A549 (cell line): ENCODE measurements at regions not wholly inside any gene's neighbourhood (a gene's known extent, or its start where the extent isn't known, plus 50 kb on each side); places are given as distances from the start of the nearest gene placed in this dataset.

Experiments used
- ATAC-seq, 2 experiments: fragments of 200-7000 bp in 1 of 2; fragments of >200 bp in 1 of 2; cut with Nextera tagmentation in 1 of 2; cut with Tn5 transposase in 1 of 2; 3 replicates each; pipeline versions ENCODE4 v1.8.0 to v1.9.1; 2018 to 2020; ENCODE audit warnings: mild to moderate bottlenecking in 1 of 2, moderate library complexity in 1 of 2
- CTCF ChIA-PET: fragments of 300-600 bp; sonication (Branson Sonifier 250); formaldehyde crosslinking; extraction: SDS; loops from one replicate; lab custom pipeline; 2021; ENCODE audit warnings: antibody characterized with exemption, inconsistent platforms; lab: Yijun Ruan, JAX
- POLR2A ChIA-PET: fragments of 350-600 bp; formaldehyde crosslinking; extraction: SDS; loops from one replicate; lab custom pipeline; 2021; ENCODE audit warnings: antibody characterized with exemption, inconsistent platforms; lab: Yijun Ruan, JAX
- DNase-seq, 2 experiments: peaks; one replicate each; pipeline versions ENCODE4 v3.0.0 to v3.0.0-alpha.2; 2011 to 2016; ENCODE audit warnings: low read depth in 1 of 2, low spot score in 1 of 2
- FAIRE-seq: peaks from 2 replicates; lab custom pipeline; 2011; peaks lifted over from hg19 to GRCh38; lab: Jason Lieb, UNC
- H3K27ac ChIP-seq, 2 experiments: fragments of >200 bp; sonication (Bioruptor Twin); formaldehyde crosslinking; 3 replicates each; pipeline ENCODE4 v1.5.1; 2016 to 2017
- H3K4me1 ChIP-seq: fragments of >200 bp; sonication (Bioruptor Twin); formaldehyde crosslinking; 3 replicates; pipeline ENCODE4 v1.6.1; 2016
- H3K4me2 ChIP-seq: fragments of >200 bp; sonication (Bioruptor Twin); formaldehyde crosslinking; 3 replicates; pipeline ENCODE4 v1.6.1; 2016
- H3K4me3 ChIP-seq: fragments of >200 bp; sonication (Bioruptor Twin); formaldehyde crosslinking; 3 replicates; pipeline ENCODE4 v1.5.1; 2016
- H3K9me3 ChIP-seq: fragments of >200 bp; sonication (Bioruptor Twin); formaldehyde crosslinking; 3 replicates; pipeline ENCODE4 v1.6.1; 2016
- BHLHE40 ChIP-seq: IDR thresholded peaks from 2 replicates; pipeline ENCODE4 v1.6.1; 2012; ENCODE audit warnings: low read depth, low read length, inconsistent platforms
- CEBPB ChIP-seq, 2 experiments: fragments of >200 bp in 1 of 2; sonication (Bioruptor Twin) in 1 of 2; formaldehyde crosslinking in 1 of 2; IDR thresholded peaks; 2 replicates each; pipeline ENCODE4 v1.6.1; 2012 to 2016
- EHF ChIP-seq: fragments of 250-450 bp; sonication (Bioruptor Pico); IDR thresholded peaks from 2 replicates; pipeline ENCODE4 v1.5.0; 2020; ENCODE audit warnings: mild to moderate bottlenecking
- EHMT2 ChIP-seq: fragments of 200-600 bp; sonication (generic); IDR thresholded peaks from 2 replicates; pipeline ENCODE4 v1.6.1; 2016; ENCODE audit warnings: antibody characterized with exemption, low read depth, mild to moderate bottlenecking, moderate library complexity
- ESRRA ChIP-seq: fragments of 150-350 bp; IDR thresholded peaks from 2 replicates; pipeline ENCODE4 v1.6.1; 2014; ENCODE audit warnings: mild to moderate bottlenecking, low read length, borderline replicate concordance
- FOSB ChIP-seq: fragments of 250-450 bp; sonication (Bioruptor Pico); IDR thresholded peaks from 2 replicates; pipeline ENCODE4 v1.5.0; 2020; ENCODE audit warnings: mild to moderate bottlenecking, moderate library complexity
- GATA3 ChIP-seq: IDR thresholded peaks from 2 replicates; pipeline ENCODE4 v1.6.1; 2012; ENCODE audit warnings: borderline replicate concordance
- HDAC2 ChIP-seq: fragments of 200-600 bp; sonication (generic); IDR thresholded peaks from 2 replicates; pipeline ENCODE4 v1.6.1; 2016
- HEYL ChIP-seq: fragments of 250-450 bp; sonication (Bioruptor Pico); IDR thresholded peaks from 2 replicates; pipeline ENCODE4 v1.8.0; 2021; ENCODE audit warnings: mild to moderate bottlenecking, moderate library complexity
- HOXB5 ChIP-seq: fragments of 250-450 bp; sonication (Bioruptor Pico); IDR thresholded peaks from 2 replicates; pipeline ENCODE4 v1.5.0; 2020; ENCODE audit warnings: mild to moderate bottlenecking, moderate library complexity
- KDM1A ChIP-seq: fragments of 200-600 bp; sonication (generic); IDR thresholded peaks from 2 replicates; pipeline ENCODE4 v1.6.1; 2016; ENCODE audit warnings: low read depth, mild to moderate bottlenecking
- MYC ChIP-seq: IDR thresholded peaks from 2 replicates; pipeline ENCODE4 v1.6.1; 2012; ENCODE audit warnings: mild to moderate bottlenecking, inconsistent platforms, low read length, improper control_type of control experiment, borderline replicate concordance
- NPAS2 ChIP-seq: fragments of 250-450 bp; sonication (Bioruptor Pico); IDR thresholded peaks from 2 replicates; pipeline ENCODE4 v1.8.0; 2022; ENCODE audit warnings: mild to moderate bottlenecking, moderate library complexity, borderline replicate concordance
- NR3C1 ChIP-seq: fragments of >200 bp; sonication (Bioruptor Twin); formaldehyde crosslinking; IDR thresholded peaks from 3 replicates; pipeline ENCODE4 v1.6.1; 2017
- POLR2A ChIP-seq: IDR thresholded peaks from 2 replicates; pipeline ENCODE4 v1.6.1; 2012; ENCODE audit warnings: mild to moderate bottlenecking, low read length
- RARB ChIP-seq: fragments of 250-450 bp; sonication (Bioruptor Pico); IDR thresholded peaks from 2 replicates; pipeline ENCODE4 v1.8.0; 2021; ENCODE audit warnings: mild to moderate bottlenecking, moderate library complexity
- RNF2 ChIP-seq: fragments of 200-600 bp; sonication (generic); IDR thresholded peaks from 2 replicates; pipeline ENCODE4 v1.6.1; 2016; ENCODE audit warnings: low read depth, mild to moderate bottlenecking, antibody characterized with exemption, moderate library complexity, borderline replicate concordance
- ZFP36 ChIP-seq: fragments of 450-650 bp; IDR thresholded peaks from 2 replicates; pipeline ENCODE4 v1.6.1; 2014; ENCODE audit warnings: borderline replicate concordance; ENCODE audit not compliant: partially characterized antibody
- WGBS: methylation state at CpG from one replicate; pipeline ENCODE4 v1.1.6; 2017; ENCODE audit errors: missing lambda C conversion rate; 5-methylcytosine and 5-hydroxymethylcytosine counted together
- TF ChIP-seq, protein P1 (sequence below): fragments of 150-350 bp; IDR thresholded peaks from 2 replicates; pipeline ENCODE4 v1.6.1; 2014; ENCODE audit warnings: low read depth, mild to moderate bottlenecking, low read length
- TF ChIP-seq, protein P2 (sequence below): IDR thresholded peaks from 2 replicates; pipeline ENCODE4 v1.6.1; 2012
- TF ChIP-seq, protein P3 (sequence below): IDR thresholded peaks from 2 replicates; pipeline ENCODE4 v1.6.1; 2012; ENCODE audit warnings: low read depth, borderline replicate concordance
- TF ChIP-seq, protein P4 (sequence below): fragments of >200 bp; sonication (Bioruptor Twin); formaldehyde crosslinking; IDR thresholded peaks from 3 replicates; pipeline ENCODE4 v1.6.1; 2016
- TF ChIP-seq, protein P5 (sequence below): fragments of 200-600 bp; sonication (generic); IDR thresholded peaks from 2 replicates; pipeline ENCODE4 v1.6.1; 2016; ENCODE audit warnings: antibody characterized with exemption, mild to moderate bottlenecking, moderate library complexity

DNA sequence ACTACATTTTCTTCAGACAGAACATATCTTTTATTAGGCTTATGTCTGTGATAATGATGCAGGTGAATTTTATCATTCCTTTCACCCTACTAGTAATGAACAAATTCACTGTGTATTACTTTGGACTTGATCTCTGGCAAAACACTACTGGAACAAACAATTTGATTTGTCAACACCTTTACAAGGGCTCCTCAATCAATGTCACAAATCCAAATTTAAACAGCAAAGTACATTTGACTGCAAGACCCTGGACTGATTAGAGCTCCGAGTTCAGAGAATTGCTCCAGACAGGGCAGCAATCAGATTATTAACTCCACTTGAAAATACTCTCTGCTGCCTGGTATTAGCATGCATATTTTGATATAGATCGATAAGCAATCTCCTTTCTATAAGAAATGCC lies 547.6 kb upstream of the SALL1 start:
- 6% methylated on average over 2 of the region's 2 CpGs for WGBS
- Histone ChIP-seq H3K4me2 (no peak overlapping the region), H3K27ac (no peak overlapping the region), H3K9me3 (no peaks in the 10 kb centered on the region; the same call in 1 of the 3 replicates), H3K4me1 (0 out of 3 replicates have a peak, but pooled peaks cover 4% of the 10 kb centered on the region), H3K4me3 (no peak overlapping the region)
- TF ChIP-seq HOXB5 (CRISPR knock-in tag) (no peak), HEYL (no peak), NPAS2 (CRISPR knock-in tag) (no peak), ESRRA (no peak), EHMT2 (no peak), MYC (no peak), NR3C1 (no peak), CEBPB (IDR thresholded peaks at IDR 0.05) (no peak), ZFP36 (no peak), EHF (CRISPR knock-in tag) (no peak), KDM1A (no peak), RNF2 (no peak), HDAC2 (no peak), POLR2A (no peak), BHLHE40 (no peak), FOSB (CRISPR knock-in tag) (no peak)
- TF ChIP-seq, protein P1, sequence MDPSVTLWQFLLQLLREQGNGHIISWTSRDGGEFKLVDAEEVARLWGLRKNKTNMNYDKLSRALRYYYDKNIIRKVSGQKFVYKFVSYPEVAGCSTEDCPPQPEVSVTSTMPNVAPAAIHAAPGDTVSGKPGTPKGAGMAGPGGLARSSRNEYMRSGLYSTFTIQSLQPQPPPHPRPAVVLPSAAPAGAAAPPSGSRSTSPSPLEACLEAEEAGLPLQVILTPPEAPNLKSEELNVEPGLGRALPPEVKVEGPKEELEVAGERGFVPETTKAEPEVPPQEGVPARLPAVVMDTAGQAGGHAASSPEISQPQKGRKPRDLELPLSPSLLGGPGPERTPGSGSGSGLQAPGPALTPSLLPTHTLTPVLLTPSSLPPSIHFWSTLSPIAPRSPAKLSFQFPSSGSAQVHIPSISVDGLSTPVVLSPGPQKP, result no peak
- TF ChIP-seq, protein P2, sequence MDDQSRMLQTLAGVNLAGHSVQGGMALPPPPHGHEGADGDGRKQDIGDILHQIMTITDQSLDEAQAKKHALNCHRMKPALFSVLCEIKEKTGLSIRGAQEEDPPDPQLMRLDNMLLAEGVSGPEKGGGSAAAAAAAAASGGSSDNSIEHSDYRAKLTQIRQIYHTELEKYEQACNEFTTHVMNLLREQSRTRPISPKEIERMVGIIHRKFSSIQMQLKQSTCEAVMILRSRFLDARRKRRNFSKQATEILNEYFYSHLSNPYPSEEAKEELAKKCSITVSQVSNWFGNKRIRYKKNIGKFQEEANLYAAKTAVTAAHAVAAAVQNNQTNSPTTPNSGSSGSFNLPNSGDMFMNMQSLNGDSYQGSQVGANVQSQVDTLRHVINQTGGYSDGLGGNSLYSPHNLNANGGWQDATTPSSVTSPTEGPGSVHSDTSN, result no peak
- TF ChIP-seq, protein P3, sequence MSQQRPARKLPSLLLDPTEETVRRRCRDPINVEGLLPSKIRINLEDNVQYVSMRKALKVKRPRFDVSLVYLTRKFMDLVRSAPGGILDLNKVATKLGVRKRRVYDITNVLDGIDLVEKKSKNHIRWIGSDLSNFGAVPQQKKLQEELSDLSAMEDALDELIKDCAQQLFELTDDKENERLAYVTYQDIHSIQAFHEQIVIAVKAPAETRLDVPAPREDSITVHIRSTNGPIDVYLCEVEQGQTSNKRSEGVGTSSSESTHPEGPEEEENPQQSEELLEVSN, result no peak
- TF ChIP-seq, protein P4, sequence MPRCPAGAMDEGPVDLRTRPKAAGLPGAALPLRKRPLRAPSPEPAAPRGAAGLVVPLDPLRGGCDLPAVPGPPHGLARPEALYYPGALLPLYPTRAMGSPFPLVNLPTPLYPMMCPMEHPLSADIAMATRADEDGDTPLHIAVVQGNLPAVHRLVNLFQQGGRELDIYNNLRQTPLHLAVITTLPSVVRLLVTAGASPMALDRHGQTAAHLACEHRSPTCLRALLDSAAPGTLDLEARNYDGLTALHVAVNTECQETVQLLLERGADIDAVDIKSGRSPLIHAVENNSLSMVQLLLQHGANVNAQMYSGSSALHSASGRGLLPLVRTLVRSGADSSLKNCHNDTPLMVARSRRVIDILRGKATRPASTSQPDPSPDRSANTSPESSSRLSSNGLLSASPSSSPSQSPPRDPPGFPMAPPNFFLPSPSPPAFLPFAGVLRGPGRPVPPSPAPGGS, result no peak
- FAIRE-seq (no peak), DNase-seq (no peak), ATAC-seq (no peak)
- CTCF ChIA-PET, result interaction anchor here (1.2 kb wide), 1 partner anchor 120 kb away, joined by 3 read pairs; no protein-coding TSS in a partner anchor
- POLR2A ChIA-PET, result no interaction called here

DNA sequence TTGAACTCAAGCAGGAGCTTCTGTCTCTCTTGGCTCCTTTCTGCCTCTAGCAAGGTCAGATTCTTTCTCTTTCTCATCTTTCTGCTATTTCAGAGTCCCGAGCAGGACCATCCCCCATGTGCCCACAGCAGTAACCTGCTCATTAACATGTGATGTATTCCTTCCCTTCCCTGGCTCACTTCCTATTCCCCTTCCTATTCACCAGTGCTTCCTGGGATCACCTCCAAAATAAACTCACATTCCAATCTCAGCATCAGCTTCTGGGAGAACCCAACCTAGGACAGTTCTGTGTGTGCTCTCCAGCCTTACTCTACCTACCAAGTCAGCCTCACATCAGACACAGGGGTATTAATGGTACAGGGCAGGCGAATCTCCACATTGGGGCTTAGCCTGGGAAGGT lies 546.4 kb upstream of the SALL1 start:
- POLR2A ChIA-PET, result no interaction called here
- no peak for FAIRE-seq

More for the DNA sequence above, 546.4 kb upstream of the SALL1 start:
- H3K27ac ChIP-seq, result no peak overlapping the region
- no peak overlapping the region for H3K4me3 ChIP-seq
- 0 out of 3 replicates have a peak, but pooled peaks cover 4% of the 10 kb centered on the region for H3K4me1 ChIP-seq
- no peak for DNase-seq
- ATAC-seq, result no peak
- 7% methylated on average over 2 of the region's 2 CpGs for WGBS
- no peak for TF ChIP-seq ESRRA
- TF ChIP-seq GATA3, result no peak
- TF ChIP-seq, protein P5, sequence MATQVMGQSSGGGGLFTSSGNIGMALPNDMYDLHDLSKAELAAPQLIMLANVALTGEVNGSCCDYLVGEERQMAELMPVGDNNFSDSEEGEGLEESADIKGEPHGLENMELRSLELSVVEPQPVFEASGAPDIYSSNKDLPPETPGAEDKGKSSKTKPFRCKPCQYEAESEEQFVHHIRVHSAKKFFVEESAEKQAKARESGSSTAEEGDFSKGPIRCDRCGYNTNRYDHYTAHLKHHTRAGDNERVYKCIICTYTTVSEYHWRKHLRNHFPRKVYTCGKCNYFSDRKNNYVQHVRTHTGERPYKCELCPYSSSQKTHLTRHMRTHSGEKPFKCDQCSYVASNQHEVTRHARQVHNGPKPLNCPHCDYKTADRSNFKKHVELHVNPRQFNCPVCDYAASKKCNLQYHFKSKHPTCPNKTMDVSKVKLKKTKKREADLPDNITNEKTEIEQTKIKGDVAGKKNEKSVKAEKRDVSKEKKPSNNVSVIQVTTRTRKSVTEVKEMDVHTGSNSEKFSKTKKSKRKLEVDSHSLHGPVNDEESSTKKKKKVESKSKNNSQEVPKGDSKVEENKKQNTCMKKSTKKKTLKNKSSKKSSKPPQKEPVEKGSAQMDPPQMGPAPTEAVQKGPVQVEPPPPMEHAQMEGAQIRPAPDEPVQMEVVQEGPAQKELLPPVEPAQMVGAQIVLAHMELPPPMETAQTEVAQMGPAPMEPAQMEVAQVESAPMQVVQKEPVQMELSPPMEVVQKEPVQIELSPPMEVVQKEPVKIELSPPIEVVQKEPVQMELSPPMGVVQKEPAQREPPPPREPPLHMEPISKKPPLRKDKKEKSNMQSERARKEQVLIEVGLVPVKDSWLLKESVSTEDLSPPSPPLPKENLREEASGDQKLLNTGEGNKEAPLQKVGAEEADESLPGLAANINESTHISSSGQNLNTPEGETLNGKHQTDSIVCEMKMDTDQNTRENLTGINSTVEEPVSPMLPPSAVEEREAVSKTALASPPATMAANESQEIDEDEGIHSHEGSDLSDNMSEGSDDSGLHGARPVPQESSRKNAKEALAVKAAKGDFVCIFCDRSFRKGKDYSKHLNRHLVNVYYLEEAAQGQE, result no peak
- TF ChIP-seq KDM1A, result no peak
- no peak for TF ChIP-seq RARB (CRISPR knock-in tag)
- H3K9me3 ChIP-seq, result no peaks in the 10 kb centered on the region; the same call in 1 of the 3 replicates
- CTCF ChIA-PET, result interaction anchor here (1.3 kb wide), 1 partner anchor 19 kb away, joined by 4 read pairs; no protein-coding TSS in a partner anchor
- H3K4me2 ChIP-seq, result no peak overlapping the region
